ENCODE measurements at regions not wholly inside any gene's neighbourhood (a gene's known extent, or its start where the extent isn't known, plus 50 kb on each side); places are given as distances from the start of the nearest gene placed in this dataset.
"Not testable (repeated sequence)": the region's sequence is repeated elsewhere in the genome, so short reads cannot be mapped to it uniquely, and the experiment has no call there.

GRCh38 chr15:45869034-45869668 is 234.3 kb downstream of the SQOR start:
- Histone ChIP-seq H3K9me3 (ENCODE audit: control insufficient read depth in 1 of 2, low read length in 2 of 2) (peaks cover 0 to 11% of the 10 kb centered on the region in 2 donors), H3K36me3 (ENCODE audit: control insufficient read depth in 1 of 2, insufficient read depth in 2 of 2, low read length in 2 of 2) (no peaks in the 10 kb centered on the region), H3K27me3 (ENCODE audit: low read depth, low read length) (no peaks in the 10 kb centered on the region), H3K27ac (ENCODE audit: low read length) (no peak overlapping the region), H3K4me1 (ENCODE audit: control insufficient read depth in 1 of 2, insufficient read depth in 2 of 2, low read length in 2 of 2) (no peaks in the 10 kb centered on the region), H3K4me3 (ENCODE audit: low read depth in 1 of 2, low read length in 2 of 2) (no peak overlapping the region)

GRCh38 chr15:45871121-45871855 is 236.5 kb downstream of the SQOR start:
- Histone ChIP-seq H3K27ac (ENCODE audit: low read length) (no peak overlapping the region), H3K4me1 (ENCODE audit: control insufficient read depth in 1 of 2, insufficient read depth in 2 of 2, low read length in 2 of 2) (no peaks in the 10 kb centered on the region)

GRCh38 chr15:45873781-45874180 is 239.0 kb downstream of the SQOR start:
- Histone ChIP-seq H3K27me3 (ENCODE audit: low read depth, low read length) (no peaks in the 10 kb centered on the region), H3K4me3 (ENCODE audit: low read depth in 1 of 2, low read length in 2 of 2) (no peak overlapping the region), H3K9me3 (ENCODE audit: control insufficient read depth in 1 of 2, low read length in 2 of 2) (peaks cover 0 to 11% of the 10 kb centered on the region in 2 donors), H3K36me3 (ENCODE audit: control insufficient read depth in 1 of 2, insufficient read depth in 2 of 2, low read length in 2 of 2) (no peaks in the 10 kb centered on the region), H3K27ac (ENCODE audit: low read length) (no peak overlapping the region), H3K4me1 (ENCODE audit: control insufficient read depth in 1 of 2, insufficient read depth in 2 of 2, low read length in 2 of 2) (no peaks in the 10 kb centered on the region)

More at GRCh38 chr15:45871121-45871855, 236.5 kb downstream of the SQOR start:
- Histone ChIP-seq H3K9me3 (ENCODE audit: control insufficient read depth in 1 of 2, low read length in 2 of 2) (peaks cover 0 to 11% of the 10 kb centered on the region in 2 donors), H3K4me3 (ENCODE audit: low read depth in 1 of 2, low read length in 2 of 2) (no peak overlapping the region), H3K27me3 (ENCODE audit: low read depth, low read length) (no peaks in the 10 kb centered on the region), H3K36me3 (ENCODE audit: control insufficient read depth in 1 of 2, insufficient read depth in 2 of 2, low read length in 2 of 2) (no peaks in the 10 kb centered on the region)

- H3K27ac ChIP-seq (ENCODE audit: low read length); H3K4me1 ChIP-seq (ENCODE audit: control insufficient read depth in 1 of 2, insufficient read depth in 2 of 2, low read length in 2 of 2); H3K4me3 ChIP-seq (ENCODE audit: low read depth in 1 of 2, low read length in 2 of 2); H3K36me3 ChIP-seq (ENCODE audit: control insufficient read depth in 1 of 2, insufficient read depth in 2 of 2, low read length in 2 of 2); H3K27me3 ChIP-seq (ENCODE audit: low read depth, low read length): not testable (repeated sequence)
- peaks cover 0 to 11% of the 10 kb centered on the region in 2 donors for H3K9me3 ChIP-seq (ENCODE audit: control insufficient read depth in 1 of 2, low read length in 2 of 2)
Observed at GRCh38 chr15:45874566-45874965, 239.7 kb downstream of the SQOR start.

GRCh38 chr15:45884289-45884688 is 249.5 kb downstream of the SQOR start:
- Histone ChIP-seq H3K4me3 (ENCODE audit: low read depth in 1 of 2, low read length in 2 of 2) (no peak overlapping the region), H3K27ac (ENCODE audit: low read length) (no peak overlapping the region), H3K36me3 (ENCODE audit: control insufficient read depth in 1 of 2, insufficient read depth in 2 of 2, low read length in 2 of 2) (no peaks in the 10 kb centered on the region), H3K27me3 (ENCODE audit: low read depth, low read length) (no peaks in the 10 kb centered on the region), H3K9me3 (ENCODE audit: control insufficient read depth in 1 of 2, low read length in 2 of 2) (no peaks in the 10 kb centered on the region), H3K4me1 (ENCODE audit: control insufficient read depth in 1 of 2, insufficient read depth in 2 of 2, low read length in 2 of 2) (no peaks in the 10 kb centered on the region)

GRCh38 chr15:45884755-45885445 is 250.1 kb downstream of the SQOR start:
- no peaks in the 10 kb centered on the region for H3K36me3 ChIP-seq (ENCODE audit: control insufficient read depth in 1 of 2, insufficient read depth in 2 of 2, low read length in 2 of 2)
- no peaks in the 10 kb centered on the region for H3K9me3 ChIP-seq (ENCODE audit: control insufficient read depth in 1 of 2, low read length in 2 of 2)
- H3K27me3 ChIP-seq (ENCODE audit: low read depth, low read length): no peaks in the 10 kb centered on the region
- no peaks in the 10 kb centered on the region for H3K4me1 ChIP-seq (ENCODE audit: control insufficient read depth in 1 of 2, insufficient read depth in 2 of 2, low read length in 2 of 2)
- no peak overlapping the region for H3K27ac ChIP-seq (ENCODE audit: low read length)
- no peak overlapping the region for H3K4me3 ChIP-seq (ENCODE audit: low read depth in 1 of 2, low read length in 2 of 2)

- H3K4me1 ChIP-seq (ENCODE audit: control insufficient read depth in 1 of 2, insufficient read depth in 2 of 2, low read length in 2 of 2): no peaks in the 10 kb centered on the region
- H3K36me3 ChIP-seq (ENCODE audit: control insufficient read depth in 1 of 2, insufficient read depth in 2 of 2, low read length in 2 of 2): no peaks in the 10 kb centered on the region
- H3K4me3 ChIP-seq (ENCODE audit: low read depth in 1 of 2, low read length in 2 of 2): no peak overlapping the region
- H3K9me3 ChIP-seq (ENCODE audit: control insufficient read depth in 1 of 2, low read length in 2 of 2): no peaks in the 10 kb centered on the region
- H3K27me3 ChIP-seq (ENCODE audit: low read depth, low read length): no peaks in the 10 kb centered on the region
- no peak overlapping the region for H3K27ac ChIP-seq (ENCODE audit: low read length)
Observed at GRCh38 chr15:45885801-45886200, 251.0 kb downstream of the SQOR start.

GRCh38 chr15:45891766-45892165 is 256.9 kb downstream of the SQOR start:
- Histone ChIP-seq H3K4me3 (ENCODE audit: low read depth in 1 of 2, low read length in 2 of 2) (no peak overlapping the region), H3K27me3 (ENCODE audit: low read depth, low read length) (no peaks in the 10 kb centered on the region), H3K36me3 (ENCODE audit: control insufficient read depth in 1 of 2, insufficient read depth in 2 of 2, low read length in 2 of 2) (no peaks in the 10 kb centered on the region), H3K27ac (ENCODE audit: low read length) (no peak overlapping the region), H3K4me1 (ENCODE audit: control insufficient read depth in 1 of 2, insufficient read depth in 2 of 2, low read length in 2 of 2) (no peaks in the 10 kb centered on the region), H3K9me3 (ENCODE audit: control insufficient read depth in 1 of 2, low read length in 2 of 2) (no peaks in the 10 kb centered on the region)

GRCh38 chr15:45892182-45892581 is 257.4 kb downstream of the SQOR start:
- H3K4me1 ChIP-seq (ENCODE audit: control insufficient read depth in 1 of 2, insufficient read depth in 2 of 2, low read length in 2 of 2): no peaks in the 10 kb centered on the region
- H3K27me3 ChIP-seq (ENCODE audit: low read depth, low read length): no peaks in the 10 kb centered on the region
- H3K27ac ChIP-seq (ENCODE audit: low read length): no peak overlapping the region
- H3K4me3 ChIP-seq (ENCODE audit: low read depth in 1 of 2, low read length in 2 of 2): no peak overlapping the region
- H3K36me3 ChIP-seq (ENCODE audit: control insufficient read depth in 1 of 2, insufficient read depth in 2 of 2, low read length in 2 of 2): no peaks in the 10 kb centered on the region
- H3K9me3 ChIP-seq (ENCODE audit: control insufficient read depth in 1 of 2, low read length in 2 of 2): no peaks in the 10 kb centered on the region

GRCh38 chr15:45903283-45903682 is 268.5 kb downstream of the SQOR start:
- Histone ChIP-seq H3K27ac (ENCODE audit: low read length) (no peak overlapping the region), H3K4me3 (ENCODE audit: low read depth in 1 of 2, low read length in 2 of 2) (no peak overlapping the region), H3K4me1 (ENCODE audit: control insufficient read depth in 1 of 2, insufficient read depth in 2 of 2, low read length in 2 of 2) (no peaks in the 10 kb centered on the region), H3K27me3 (ENCODE audit: low read depth, low read length) (no peaks in the 10 kb centered on the region), H3K9me3 (ENCODE audit: control insufficient read depth in 1 of 2, low read length in 2 of 2) (no peaks in the 10 kb centered on the region), H3K36me3 (ENCODE audit: control insufficient read depth in 1 of 2, insufficient read depth in 2 of 2, low read length in 2 of 2) (no peaks in the 10 kb centered on the region)

- no peak overlapping the region for H3K27ac ChIP-seq (ENCODE audit: low read length)
- no peaks in the 10 kb centered on the region for H3K36me3 ChIP-seq (ENCODE audit: control insufficient read depth in 1 of 2, insufficient read depth in 2 of 2, low read length in 2 of 2)
- no peaks in the 10 kb centered on the region for H3K9me3 ChIP-seq (ENCODE audit: control insufficient read depth in 1 of 2, low read length in 2 of 2)
- H3K4me1 ChIP-seq (ENCODE audit: control insufficient read depth in 1 of 2, insufficient read depth in 2 of 2, low read length in 2 of 2): no peaks in the 10 kb centered on the region
- no peaks in the 10 kb centered on the region for H3K27me3 ChIP-seq (ENCODE audit: low read depth, low read length)
- H3K4me3 ChIP-seq (ENCODE audit: low read depth in 1 of 2, low read length in 2 of 2): no peak overlapping the region
Observed at GRCh38 chr15:45904019-45904418, 269.2 kb downstream of the SQOR start.

Data from muscle layer of duodenum (tissue), 2 donors.